Eye (tissue), 1 donor: ENCODE measurements at regions not wholly inside any gene's neighbourhood (a gene's known extent, or its start where the extent isn't known, plus 50 kb on each side); places are given as distances from the start of the nearest gene placed in this dataset.

Experiments
- DNase-seq: peaks from one replicate; pipeline ENCODE4 v3.0.0-alpha.2; 2015

DNA sequence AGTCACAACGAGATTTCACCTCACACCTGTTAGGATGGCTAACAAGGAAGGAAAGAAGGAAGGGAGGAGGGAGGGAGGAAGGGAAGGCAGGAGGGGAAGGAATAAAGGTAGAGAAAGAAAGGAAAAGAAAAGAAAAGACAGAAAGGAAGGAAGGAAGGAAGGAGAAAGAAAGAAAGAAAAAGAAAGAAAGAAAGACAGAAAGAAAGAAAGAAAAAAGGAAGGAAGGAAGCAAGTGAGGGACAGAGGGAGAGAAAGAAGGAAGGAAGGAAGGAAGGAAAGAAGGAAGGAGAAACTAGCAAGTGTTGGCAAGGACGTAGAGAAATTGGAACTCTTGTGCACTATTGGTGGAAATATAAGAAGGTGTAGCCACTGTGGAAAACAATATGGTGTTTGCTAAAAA lies 52.2 kb downstream of the CCDC185 start:
- DNase-seq = no peak

GRCh38 chr1:223453902-223454301 lies 60.7 kb downstream of the CCDC185 start:
- no peak for DNase-seq

DNA sequence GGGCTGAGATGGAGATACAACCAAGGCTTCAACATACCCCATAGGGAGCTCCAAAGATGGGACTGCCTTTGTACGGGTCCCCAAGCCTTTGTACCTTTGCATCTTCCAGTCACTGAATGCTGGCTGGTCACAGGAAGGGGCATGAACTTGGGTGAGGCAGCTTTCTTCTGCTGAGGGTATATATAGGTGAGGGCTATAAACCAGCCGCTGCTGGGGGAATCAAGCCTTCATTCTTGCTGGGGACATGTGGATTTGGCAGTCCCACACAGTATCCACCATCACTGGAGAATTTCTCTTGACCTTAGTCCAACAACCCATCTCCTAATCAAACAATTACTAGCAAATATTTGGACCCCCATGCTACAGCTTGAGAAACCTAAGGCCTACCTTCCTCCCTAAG lies 61.7 kb downstream of the CCDC185 start:
- no peak for DNase-seq

DNA sequence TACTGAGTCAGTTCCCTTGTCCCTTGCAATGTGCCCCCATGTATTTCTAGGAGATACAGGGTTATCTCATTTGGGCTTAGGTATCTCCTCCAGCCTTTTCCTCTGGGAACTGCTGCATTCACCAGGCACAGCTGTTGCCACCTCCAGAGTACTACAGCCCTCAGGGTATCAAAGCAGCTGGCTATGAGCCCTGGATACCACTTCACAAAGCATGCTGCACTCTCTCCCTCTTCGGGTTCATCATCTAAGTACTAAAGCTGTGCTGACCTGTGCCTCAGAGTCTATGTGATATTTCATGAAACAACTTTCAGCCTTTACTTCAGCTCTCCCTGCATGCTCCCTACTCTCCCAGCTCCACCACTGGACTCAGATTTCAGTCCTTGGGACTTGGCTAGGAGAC lies 62.3 kb downstream of the CCDC185 start:
- DNase-seq = no peak

DNA sequence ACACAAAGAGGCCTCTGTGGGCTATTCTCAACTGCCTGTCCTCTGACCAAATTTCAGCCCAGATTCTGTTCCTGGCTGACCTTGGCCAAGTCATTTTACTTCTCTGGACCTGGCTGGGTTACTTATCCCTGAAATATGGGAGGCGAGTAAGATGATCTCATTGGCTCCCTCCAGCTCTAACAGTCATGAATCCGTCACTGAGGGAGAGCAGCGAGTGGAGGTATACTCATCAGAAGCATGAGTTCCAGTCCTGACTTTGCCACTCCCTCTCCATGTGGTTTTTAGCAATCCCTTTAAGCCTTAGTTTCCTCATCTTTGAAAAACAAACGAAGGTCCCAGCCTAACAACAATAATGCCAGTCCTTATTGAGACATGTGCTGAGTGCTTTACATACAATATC lies 63.5 kb downstream of the CCDC185 start:
- DNase-seq = no peak

GRCh38 chr1:223460566-223461189 lies 67.5 kb downstream of the CCDC185 start:
- no peak for DNase-seq

GRCh38 chr1:223462047-223462630 lies 68.9 kb downstream of the CCDC185 start:
- no peak for DNase-seq

DNA sequence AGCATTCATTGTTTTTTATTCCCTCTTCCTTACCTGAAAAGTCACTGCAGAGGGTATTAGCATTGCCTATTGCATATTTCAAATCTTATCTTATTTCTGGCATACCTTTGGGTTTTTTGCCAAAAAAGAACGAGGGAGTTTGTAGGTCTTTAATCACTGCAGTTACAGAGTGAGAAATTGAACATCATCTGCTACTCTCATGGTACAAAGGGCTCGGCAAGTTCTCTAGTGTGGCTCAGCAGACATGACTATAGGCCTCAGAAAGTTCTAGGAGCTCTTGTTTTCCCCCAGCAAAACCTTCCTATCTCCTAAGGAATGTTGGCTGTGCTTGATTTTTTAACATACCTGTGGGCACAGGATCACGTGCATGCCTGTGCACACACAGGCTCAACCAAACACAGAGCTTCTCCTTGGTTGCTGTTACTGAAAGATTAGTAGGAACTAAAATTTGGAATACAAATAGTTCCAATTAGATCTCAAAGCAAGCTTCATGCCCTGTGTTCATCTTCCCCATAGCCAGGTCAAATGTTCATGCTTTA lies 69.7 kb downstream of the CCDC185 start:
- no peak for DNase-seq

GRCh38 chr1:223466151-223466550 lies 72.9 kb downstream of the CCDC185 start:
- no peak for DNase-seq

DNA sequence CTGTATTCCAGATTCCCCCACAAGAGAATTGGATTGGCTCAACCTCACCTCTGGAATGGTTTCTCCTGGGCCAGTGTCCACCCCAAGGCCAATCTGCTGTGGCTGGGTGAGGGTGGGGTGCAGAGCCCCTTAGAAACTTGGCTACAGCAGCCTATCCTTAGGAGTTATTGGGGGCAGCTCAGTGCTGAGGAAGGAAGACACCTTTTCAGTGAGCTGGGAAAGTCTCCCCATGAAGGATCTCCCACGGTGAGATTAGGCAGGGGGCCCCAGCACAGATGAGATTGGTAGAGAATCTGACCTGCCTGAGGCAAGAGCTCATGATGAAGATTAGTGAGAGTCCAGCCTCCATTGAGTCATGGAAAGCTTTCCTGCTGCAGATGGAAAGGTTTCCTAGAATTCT lies 78.4 kb downstream of the CCDC185 start:
- no peak for DNase-seq

DNA sequence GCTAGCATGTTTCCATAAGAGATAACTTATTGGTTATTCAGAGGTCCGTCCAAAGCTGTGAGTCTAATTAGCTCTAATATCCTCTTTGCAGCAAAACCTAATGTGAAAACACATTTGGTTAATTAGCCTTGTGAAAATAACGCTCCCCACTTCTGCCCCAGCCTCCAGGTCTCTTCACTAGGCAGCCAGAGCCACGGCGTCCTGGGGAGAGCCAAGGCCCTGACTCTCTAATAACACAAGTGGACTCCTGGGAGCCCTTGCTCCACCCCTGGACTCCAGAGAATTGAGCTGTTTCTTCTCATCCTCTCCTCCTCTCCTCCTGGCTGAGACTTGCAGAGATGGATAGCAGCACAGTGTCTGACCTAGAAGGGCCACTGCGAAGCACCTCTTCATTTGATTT lies 78.8 kb downstream of the CCDC185 start:
- DNase-seq = no peak

DNA sequence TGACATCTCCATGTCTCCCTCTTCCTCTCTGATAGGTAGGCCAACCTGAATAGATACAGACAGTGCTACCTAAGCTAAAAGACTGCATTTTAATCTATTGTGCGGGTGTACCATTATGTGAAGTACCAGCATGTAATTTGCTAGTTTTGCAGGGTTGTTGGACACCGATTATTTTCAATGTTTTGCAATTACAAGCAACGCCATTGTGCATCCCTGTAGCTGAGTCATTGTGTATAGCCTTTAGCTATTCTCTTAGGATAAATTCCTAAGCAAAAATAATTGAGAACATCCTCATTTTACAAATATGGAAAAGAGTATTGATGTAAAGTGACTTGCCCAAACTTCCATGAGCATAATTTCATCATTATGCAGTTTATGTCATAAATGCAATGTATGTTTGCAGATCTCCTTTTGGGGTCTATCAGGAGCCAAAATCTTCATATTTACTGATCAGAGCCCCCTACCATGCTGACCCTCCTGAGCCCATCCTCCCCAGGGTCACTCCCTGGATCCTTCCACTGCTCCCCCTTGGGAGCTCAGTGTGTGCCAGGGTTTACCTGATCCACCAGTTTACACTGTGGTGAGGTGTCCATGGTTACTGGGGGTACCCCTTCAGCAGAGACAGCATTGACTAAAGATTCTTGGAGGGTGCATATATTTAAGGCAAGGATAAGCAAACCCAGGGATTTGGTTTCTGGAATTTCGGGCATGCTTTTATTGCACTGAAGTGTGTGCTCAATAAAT lies 80.6 kb downstream of the CCDC185 start:
- DNase-seq = no peak

DNA sequence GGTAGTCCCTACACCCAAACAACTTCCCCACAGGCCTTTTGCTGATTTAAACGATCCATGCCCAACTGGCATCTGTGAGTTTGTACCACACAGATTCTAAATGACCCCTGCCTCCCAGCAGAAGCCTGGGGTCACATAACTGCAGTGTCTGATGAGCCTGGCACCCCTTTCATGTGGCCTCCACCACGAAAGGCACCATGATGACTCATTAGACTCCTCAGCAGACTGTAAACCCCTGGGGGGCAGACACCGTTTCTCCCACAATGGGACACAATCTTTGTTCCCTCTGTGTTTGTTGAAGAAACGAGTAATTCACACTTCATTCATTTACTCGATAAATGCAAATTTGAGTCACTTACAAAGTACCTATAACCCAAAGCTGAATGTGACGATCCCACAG lies 81.6 kb downstream of the CCDC185 start:
- no peak for DNase-seq

DNA sequence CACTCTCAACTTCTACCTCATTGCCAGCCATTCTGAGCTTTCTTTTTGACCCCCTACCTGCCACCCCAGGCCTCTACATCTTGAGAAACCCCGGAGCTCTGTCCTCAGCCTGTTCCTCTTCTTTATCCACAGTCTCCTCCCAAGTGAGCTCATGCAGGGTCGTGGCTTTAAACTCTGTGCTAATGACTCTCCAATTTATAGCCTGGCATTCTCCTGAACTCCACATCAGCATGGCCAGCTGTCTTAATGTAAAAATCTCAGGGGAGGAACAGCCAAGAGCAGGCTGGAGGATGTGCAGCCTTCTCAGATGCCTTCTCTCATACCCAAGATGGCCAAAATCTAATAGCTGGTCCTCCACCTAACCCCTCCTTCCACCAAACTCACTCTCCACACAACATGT lies 84.2 kb downstream of the CCDC185 start:
- no peak for DNase-seq

GRCh38 chr1:223478606-223479005 lies 85.4 kb downstream of the CCDC185 start:
- no peak for DNase-seq

GRCh38 chr1:223479261-223479660 lies 86.0 kb downstream of the CCDC185 start:
- DNase-seq = no peak

DNA sequence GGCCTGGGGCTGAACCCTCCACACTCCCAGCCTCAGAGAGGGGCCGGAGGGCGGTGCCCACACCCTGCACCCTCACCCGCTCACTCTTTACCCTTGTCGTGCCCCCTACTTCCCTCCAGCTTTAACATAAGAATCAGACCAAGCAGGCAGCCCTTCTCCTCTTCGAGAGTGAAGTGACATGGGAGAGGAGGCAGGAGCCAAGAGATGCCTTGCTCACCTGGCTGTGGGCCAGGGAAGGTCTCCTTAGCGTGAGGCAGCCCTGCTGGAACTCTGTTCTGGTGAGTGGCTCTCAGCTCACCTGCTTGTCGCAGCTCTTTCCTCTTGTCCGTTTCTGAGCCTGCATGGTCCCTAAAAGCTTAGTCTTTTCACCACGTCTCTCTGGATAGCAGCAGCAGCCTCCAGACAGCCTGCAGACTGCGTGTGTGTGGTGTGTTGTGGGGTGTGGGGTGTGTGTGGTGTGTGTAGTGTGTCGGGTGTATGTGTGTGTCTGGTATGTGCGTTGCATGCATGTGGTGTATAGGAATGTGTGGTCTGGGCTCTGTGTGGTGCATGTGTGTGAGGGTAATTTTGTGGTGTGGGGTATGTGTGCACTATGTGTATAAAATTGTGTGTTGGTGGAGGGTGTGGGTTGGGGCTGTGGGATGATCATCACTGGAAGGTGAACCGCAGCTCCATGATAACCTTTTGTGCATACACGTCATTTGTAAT lies 86.7 kb downstream of the CCDC185 start:
- no peak for DNase-seq

DNA sequence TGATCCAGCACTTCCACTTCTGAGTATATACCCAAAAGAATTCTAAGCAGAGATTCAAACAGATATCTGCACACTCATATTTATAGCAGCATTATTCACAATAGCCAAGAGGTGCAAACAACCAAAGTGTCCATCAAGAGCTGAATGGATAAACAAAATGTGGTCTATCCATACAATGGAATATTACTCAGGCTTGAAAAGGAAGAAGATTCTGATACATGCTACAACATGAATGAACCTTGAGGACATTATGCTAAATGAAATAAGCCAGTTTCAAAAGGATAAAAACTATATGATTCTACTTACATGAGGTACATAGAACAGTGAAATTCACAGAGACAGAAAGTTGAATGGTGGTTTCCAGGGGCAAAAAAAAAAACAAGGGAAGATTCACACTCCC lies 88.9 kb downstream of the CCDC185 start:
- no peak for DNase-seq

- DNase-seq = peak; percentile 30
Observed at GRCh38 chr1:223482766-223483165, 89.6 kb downstream of the CCDC185 start.

GRCh38 chr1:223483511-223483910 lies 90.3 kb downstream of the CCDC185 start:
- no peak for DNase-seq

GRCh38 chr1:223486366-223486765 lies 93.2 kb downstream of the CCDC185 start:
- peak; percentile 43 for DNase-seq

DNA sequence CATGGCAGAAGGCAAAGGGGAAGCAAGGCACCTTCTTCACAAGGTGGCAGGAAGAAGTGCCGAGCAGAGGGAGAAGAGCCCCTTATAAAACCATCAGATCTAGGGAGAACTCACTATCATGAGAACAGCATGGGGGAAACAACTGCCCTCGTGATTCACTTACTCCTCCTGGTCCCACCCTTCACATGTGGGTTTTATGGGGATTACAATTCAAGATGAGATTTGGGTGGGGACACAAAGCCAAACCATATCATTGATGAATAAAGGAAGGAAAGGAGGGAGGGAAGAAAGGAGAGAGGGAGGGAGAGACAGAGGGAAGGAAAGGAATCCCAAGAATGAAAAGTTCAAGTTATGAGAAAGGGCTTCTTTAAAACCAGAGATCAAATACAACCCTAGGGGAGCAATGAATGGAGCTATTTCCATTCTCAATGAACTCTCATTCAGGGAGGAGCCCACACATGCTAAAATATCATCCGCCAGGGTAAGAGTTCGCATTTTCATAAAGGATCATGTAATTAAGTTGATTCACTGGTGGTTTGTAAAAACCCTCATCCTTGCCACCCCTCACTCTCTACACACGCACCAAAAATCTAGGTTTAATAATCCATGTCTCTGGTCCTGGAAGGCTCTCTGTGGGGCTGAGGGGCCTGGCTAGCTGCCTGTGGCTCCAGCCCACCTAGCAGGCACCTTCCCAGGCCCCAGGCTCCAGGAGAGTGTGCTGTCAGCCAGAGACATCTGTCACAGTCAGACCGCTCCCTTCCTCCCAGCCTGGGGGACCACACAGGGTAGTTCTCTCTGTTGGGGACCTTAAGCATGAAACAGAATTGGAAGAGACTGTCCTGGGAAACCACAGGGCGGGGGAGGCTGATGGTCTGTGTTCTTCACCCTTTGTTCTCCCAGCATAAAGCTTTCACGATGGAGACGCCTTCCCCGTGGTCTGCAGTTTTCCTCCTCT lies 94.0 kb downstream of the CCDC185 start:
- DNase-seq = no peak
